ENCODE measurements at regions not wholly inside any gene's neighbourhood (a gene's known extent, or its start where the extent isn't known, plus 50 kb on each side); places are given as distances from the start of the nearest gene placed in this dataset.

DNA sequence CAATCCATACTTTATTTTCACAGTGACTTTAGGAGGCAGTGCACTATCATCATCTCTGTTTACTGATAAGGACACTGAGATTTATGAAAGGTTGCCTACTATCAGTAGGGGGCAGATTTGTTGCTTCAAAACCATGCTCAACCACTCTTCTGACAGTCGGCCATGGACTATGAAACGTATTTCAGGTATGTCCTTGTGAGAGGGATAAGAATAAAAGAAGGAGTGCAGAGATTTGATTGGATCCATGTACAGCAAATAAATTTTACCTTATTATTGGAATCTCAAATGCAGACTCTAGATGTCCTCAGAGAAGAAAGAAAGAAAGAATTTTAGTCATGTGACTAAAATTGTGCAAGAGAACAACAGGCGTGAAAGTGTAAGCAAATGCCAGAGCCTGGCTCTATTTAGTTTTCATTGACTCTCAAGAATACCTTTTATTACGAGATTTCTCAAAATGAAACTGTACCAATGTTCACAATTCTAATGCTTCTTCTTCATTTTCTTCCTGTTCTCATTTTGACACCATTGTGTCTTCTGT is 296.6 kb upstream of the RASA1 start:
- DNase-seq (ENCODE audit: low read depth), result peak; percentile 36

DNA sequence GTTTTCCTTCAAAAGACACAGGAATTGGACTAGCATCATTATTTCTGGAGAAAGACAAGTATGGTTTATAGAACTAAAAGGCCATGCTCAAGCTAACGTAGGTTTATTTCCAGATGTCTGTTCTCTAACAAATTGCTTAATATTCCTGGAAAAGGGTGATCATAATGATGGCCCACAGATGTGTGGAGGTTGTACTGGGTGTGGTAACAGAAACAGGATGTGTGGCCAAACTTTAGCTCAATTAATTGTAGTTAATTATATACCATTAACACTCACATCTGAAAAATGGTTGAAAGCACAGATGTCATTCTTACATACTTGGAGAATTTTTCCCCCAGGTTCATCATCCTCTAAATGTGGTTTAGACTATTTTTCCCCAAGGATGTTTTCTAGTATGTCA is 292.7 kb upstream of the RASA1 start:
- no peak for DNase-seq (ENCODE audit: low read depth)

DNA sequence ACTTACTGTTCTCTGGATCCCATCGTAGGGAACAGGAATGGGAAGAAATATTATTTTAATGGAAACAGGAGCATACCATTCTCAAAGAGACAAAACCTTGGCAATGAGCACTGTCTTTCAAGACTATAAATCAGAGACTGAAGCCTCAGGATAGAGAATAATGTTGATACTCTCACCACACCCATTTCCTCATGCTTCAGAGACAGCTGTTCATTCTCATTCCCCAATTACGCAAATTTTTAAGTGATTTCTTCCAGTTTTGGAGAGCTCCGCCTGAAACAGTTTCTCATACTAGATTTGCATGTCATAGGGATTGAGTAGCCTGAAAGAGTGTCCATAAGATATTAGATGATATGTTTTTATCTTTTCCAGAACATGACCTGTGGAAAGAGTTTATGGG is 290.5 kb upstream of the RASA1 start:
- DNase-seq (ENCODE audit: low read depth), result peak; percentile 65

DNA sequence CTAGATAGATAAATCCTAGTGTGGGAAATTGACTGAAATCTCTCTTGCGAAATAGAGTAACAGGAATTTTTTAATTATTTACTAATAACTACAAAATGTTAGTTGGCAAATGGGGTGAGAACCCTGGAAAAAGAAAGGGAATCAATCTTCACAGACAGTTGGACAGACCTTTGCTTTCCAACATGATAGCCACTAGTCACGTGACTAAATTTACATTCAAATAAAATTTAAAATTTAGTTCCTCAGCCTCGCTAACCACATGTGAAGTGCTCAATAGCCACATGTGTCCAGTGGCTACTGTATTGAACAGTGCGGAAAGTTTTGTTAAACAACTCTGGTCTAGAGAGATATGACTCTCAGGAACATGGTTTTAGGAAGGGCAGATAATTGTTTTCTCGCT is 289.9 kb upstream of the RASA1 start:
- DNase-seq (ENCODE audit: low read depth), result no peak

GRCh38 chr5:86979811-86980411 is 287.8 kb upstream of the RASA1 start:
- peak; percentile 88 for DNase-seq (ENCODE audit: low read depth)

DNA sequence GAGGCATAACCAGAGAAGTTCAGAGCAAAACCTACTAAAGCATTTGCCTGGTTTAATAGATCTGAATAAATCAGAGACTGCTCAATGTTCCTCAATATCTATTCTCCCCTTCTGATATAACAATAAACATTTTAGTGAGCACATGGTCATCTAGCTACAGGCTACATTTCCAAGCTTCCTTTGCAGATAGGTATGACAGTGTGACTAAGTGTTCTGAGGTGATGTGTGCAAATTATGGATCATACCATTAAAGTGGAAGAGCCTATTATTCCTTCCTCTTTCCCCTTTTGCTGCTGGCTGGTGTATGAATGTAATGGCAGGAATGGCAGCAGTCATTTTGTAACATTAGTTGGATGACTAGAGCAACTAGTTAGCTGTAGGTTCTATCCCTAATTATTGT is 285.8 kb upstream of the RASA1 start:
- no peak for DNase-seq (ENCODE audit: low read depth)

DNA sequence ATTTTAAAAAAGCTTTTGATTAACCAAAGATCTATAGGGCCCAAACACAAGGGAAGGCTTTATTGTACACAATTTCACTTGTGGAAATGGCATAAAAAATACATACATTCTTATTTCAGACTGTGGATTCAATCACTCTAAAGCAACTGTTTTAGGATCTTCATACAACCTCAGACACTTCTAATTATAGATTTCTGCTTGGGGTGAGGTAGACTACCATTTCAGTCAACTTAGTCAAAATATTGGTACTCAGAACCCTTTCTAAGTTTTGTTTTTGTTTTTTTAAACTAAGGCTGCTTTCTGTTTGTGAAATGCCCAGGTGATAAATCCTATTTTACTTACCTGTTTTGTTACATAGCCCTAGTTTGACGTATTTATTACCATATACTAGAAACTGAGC is 284.5 kb upstream of the RASA1 start:
- no peak for DNase-seq (ENCODE audit: low read depth)

DNA sequence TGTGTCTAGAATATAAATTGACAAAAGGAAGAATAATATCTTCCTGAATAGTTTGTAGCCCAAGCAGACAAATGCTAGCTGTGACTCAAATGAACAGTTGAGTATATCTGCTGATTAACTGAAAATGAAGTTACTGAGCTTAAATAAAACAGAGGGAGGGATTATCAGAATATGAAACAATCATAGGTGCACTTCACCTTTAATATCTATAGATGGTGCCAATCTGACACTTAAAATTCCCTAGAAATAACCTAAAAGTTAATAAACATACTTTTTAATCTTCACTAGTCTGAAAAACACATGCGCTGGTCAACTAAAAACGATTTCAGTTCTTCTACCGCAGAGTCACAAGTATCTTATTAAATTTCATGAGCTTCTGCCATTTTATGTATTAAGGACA is 280.8 kb upstream of the RASA1 start:
- DNase-seq (ENCODE audit: low read depth), result no peak

DNA sequence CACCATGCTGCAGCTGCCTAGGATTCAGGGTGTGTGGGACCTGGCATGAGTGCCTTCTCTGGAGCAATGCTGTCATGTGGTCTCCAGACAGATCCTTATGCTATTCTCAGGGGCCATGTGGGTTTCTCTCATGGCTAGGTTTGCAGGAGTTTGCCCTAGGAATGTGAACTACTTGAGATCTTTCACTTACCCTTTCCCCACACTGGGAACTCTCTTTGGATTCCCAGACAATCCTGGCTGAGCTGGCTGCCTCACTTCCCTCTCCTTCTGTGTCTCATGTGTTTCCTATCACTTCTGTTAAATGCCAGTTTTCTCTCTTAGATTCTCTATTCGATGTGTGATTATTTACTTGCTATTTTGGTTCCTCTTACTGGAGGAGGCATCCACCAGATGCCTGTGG is 270.2 kb upstream of the RASA1 start:
- no peak for DNase-seq (ENCODE audit: low read depth)

GRCh38 chr5:86999951-87000350 is 267.7 kb upstream of the RASA1 start:
- DNase-seq (ENCODE audit: low read depth), result no peak

DNA sequence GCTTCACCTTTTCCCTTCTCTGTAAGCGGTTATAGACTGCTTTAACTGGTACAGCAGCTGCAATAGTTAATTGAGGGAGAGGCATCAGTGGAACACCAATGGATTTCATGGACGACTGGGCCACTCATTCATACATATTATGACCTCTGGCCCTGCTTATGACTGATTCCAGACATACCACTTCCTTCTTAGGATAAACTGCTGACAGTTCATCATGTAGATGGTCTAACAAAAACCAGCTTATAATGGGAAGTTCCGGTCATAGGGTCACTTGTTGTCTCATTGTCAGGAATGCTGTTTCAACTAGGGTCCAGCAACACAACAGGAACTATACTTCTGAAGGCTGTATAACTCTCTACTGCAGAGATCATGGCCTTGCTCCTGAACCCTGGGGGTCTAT is 265.2 kb upstream of the RASA1 start:
- DNase-seq (ENCODE audit: low read depth), result no peak

GRCh38 chr5:87004101-87004500 is 263.6 kb upstream of the RASA1 start:
- no peak for DNase-seq (ENCODE audit: low read depth)

- DNase-seq (ENCODE audit: low read depth), result no peak
These were observed 259.9 kb upstream of the RASA1 start for GRCh38 chr5:87007737-87008136.

- no peak for DNase-seq (ENCODE audit: low read depth)
These were observed 258.7 kb upstream of the RASA1 start for GRCh38 chr5:87008751-87009560.

DNA sequence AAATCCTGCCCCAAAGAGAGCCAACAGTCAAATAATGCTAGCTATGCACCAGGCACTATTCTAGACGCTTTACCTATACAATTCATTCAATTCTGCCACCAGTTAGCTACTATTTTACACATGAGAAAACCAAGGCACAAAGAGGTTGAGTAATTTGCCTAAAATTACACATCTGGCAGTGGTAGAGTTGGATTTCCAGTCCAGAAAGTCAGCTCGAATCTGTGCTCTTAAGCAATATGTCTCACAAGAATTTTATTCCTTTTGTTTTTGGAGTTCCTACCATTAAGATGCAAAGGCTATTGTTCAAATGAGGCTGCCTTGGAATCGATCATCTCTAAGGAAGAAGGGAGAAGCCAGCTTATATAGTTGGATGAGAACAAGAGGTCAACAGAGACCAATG is 256.9 kb upstream of the RASA1 start:
- no peak for DNase-seq (ENCODE audit: low read depth)

GRCh38 chr5:87015901-87016300 is 251.8 kb upstream of the RASA1 start:
- DNase-seq (ENCODE audit: low read depth), result no peak

GRCh38 chr5:87020099-87020934 is 247.4 kb upstream of the RASA1 start:
- peak; percentile 9 for DNase-seq (ENCODE audit: low read depth)

DNA sequence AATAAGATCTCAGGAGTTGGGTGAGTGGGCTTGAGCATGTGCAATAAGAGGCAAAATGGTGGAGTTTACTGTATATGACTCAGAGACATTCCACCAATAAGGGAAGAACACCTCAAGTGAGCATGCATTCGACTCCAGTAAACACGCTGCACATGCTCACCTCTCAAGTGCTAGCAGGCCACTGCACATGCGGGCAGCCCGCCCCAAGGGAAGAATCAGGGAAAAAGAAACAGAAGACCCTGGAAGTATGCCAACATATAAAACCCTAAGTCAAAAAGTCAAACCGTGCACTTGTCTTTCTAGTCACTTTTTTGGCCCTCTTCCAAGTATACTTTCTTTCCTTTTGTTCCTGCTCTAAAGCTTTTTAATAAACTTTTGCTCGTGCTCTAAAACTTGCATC is 245.3 kb upstream of the RASA1 start:
- peak; percentile 3 for DNase-seq (ENCODE audit: low read depth)

GRCh38 chr5:87027570-87027969 is 240.1 kb upstream of the RASA1 start:
- no peak for DNase-seq (ENCODE audit: low read depth)

DNA sequence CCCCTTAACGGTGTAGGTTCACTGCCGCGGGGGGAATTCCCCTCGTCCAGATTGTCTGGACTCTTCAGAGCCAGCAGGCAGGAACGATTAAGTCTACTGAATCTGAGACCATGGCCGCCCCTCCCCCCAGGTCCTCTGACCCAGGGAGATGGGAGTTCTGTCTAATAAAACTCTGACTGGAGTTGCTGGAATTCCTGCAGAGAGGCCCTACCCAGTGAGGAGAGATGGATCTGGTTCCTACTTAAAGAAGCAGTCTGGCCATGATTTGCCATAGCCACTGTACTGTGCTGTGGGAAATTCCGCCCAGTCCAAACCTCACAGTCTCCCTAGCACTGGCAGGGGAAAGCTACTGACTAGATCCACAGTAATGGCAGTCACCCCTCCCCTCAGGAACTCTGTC is 237.7 kb upstream of the RASA1 start:
- DNase-seq (ENCODE audit: low read depth), result no peak

GRCh38 chr5:87030699-87031098 is 237.0 kb upstream of the RASA1 start:
- DNase-seq (ENCODE audit: low read depth), result no peak

DNA sequence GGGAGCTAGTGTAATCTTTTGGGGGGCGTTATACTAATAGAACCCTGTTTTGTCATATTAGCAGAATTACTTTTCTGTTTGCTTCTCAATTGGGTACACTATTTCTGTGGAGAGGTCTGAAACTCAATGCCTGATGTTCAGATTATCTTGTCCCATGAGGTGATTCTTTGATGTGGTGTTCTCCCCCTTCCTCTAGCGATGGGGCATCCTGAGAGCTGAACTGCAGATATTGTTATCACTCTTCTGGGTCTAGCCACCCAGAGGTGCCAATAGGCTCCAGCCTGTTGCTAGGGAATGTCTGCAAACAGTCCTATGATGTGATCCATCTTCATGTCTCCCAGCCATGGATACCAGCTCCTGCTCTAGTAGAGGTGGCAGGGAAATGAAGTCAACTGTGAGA is 233.1 kb upstream of the RASA1 start:
- no peak for DNase-seq (ENCODE audit: low read depth)

All from LHCN-M2 (cell line).